ENCODE measurements at regions not wholly inside any gene's neighbourhood (a gene's known extent, or its start where the extent isn't known, plus 50 kb on each side); places are given as distances from the start of the nearest gene placed in this dataset.

DNA sequence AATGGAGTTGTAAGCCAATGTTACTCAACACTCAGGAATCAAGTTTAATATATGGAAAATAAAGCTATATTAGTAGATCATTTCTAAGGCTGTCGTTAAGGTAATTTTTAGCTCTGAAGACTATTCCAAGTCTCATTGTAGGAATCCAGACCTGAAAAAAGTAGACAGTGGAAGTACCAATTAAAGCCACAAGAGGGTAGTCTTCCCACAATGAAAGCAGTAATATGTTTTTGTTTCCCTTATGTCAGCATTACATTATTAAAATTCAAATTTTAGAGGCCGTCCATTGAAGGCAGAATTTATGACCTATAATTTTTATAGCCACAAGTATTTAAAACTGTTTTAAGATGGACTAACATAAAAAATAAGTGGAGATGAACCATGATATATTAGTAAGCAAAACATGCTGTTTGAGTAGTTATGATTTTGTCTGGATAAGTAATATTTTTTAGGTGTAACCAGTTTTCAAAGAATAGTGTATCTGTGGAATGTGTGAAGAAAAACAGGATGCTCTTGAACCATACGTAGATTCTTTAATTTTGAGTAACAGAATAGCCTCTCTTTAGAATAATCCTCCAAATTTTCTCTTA is 372.6 kb upstream of the TECRL start:
- Histone ChIP-seq H3K79me1 (ENCODE audit: low read depth in 1 of 2, low read length in 2 of 2) (no peaks in the 10 kb centered on the region), H3K56ac (ENCODE audit: extremely low read depth, insufficient read depth, low read length) (no peak overlapping the region), H3K4me3 (ENCODE audit: insufficient read depth, low read depth, low read length) (no peak overlapping the region), H3K27ac (ENCODE audit: insufficient read depth, low read length) (no peak overlapping the region), H3K18ac (ENCODE audit: low read depth, low read length) (no peak overlapping the region), H3K27me3 (ENCODE audit: control insufficient read depth, insufficient read depth, low read length) (no peaks in the 10 kb centered on the region), H4K5ac (ENCODE audit: low read depth, low read length) (no peak overlapping the region), H2BK120ac (ENCODE audit: low read depth, low read length) (no peak overlapping the region), H3K4me2 (ENCODE audit: low read depth, low read length) (no peak overlapping the region), H4K8ac (ENCODE audit: low read depth in 2 of 2, low read length in 2 of 2) (no peak overlapping the region), H3K14ac (replicated peaks; ENCODE audit: low read depth, low read length) (no peak overlapping the region), H2BK15ac (ENCODE audit: low read depth, low read length) (no peak overlapping the region), H2BK5ac (ENCODE audit: low read depth, low read length, poor library complexity, severe bottlenecking) (no peak overlapping the region), H2AK9ac (replicated peaks; ENCODE audit: low read depth, low read length, poor library complexity) (no peak overlapping the region), H3K36me3 (ENCODE audit: control insufficient read depth, insufficient read depth, low read length) (no peaks in the 10 kb centered on the region), H3K9ac (ENCODE audit: low read depth, low read length) (no peak overlapping the region), H4K20me1 (ENCODE audit: insufficient read depth, low read length) (no peaks in the 10 kb centered on the region), H2BK20ac (ENCODE audit: low read depth, low read length) (no peak overlapping the region), H3K9me1 (ENCODE audit: insufficient read depth, low read length) (no peaks in the 10 kb centered on the region), H3K23ac (ENCODE audit: low read depth, low read length) (no peak overlapping the region), H4K91ac (ENCODE audit: insufficient read depth, low read depth, low read length) (no peak overlapping the region), H3K4me1 (ENCODE audit: control insufficient read depth, insufficient read depth, low read length) (no peaks in the 10 kb centered on the region), H3K9me3 (ENCODE audit: control insufficient read depth, insufficient read depth, low read length) (no peaks in the 10 kb centered on the region), H2AFZ (replicated peaks; ENCODE audit: low read length, poor library complexity) (no peak overlapping the region), H2AK5ac (ENCODE audit: low read depth, low read length) (no peak overlapping the region), H3K4ac (ENCODE audit: low read depth, low read length) (no peak overlapping the region)
- ATAC-seq (ENCODE audit: low read depth) (peak; percentile 37; the same call in 1 of the 2 replicates), DNase-seq (peak; percentile 10)
- POLR2A ChIA-PET (ENCODE audit: unreplicated experiment): no interaction called here
- no CpG with 5 or more reads among the region's 3 CpGs for WGBS, 2 experiments (ENCODE audit: extremely low coverage in 2 of 2, insufficient read length in 1 of 2)
- TF ChIP-seq CEBPB (IDR thresholded peaks at IDR 0.05; ENCODE audit: low read depth, low read length): no peak
- TF ChIP-seq, protein P1, sequence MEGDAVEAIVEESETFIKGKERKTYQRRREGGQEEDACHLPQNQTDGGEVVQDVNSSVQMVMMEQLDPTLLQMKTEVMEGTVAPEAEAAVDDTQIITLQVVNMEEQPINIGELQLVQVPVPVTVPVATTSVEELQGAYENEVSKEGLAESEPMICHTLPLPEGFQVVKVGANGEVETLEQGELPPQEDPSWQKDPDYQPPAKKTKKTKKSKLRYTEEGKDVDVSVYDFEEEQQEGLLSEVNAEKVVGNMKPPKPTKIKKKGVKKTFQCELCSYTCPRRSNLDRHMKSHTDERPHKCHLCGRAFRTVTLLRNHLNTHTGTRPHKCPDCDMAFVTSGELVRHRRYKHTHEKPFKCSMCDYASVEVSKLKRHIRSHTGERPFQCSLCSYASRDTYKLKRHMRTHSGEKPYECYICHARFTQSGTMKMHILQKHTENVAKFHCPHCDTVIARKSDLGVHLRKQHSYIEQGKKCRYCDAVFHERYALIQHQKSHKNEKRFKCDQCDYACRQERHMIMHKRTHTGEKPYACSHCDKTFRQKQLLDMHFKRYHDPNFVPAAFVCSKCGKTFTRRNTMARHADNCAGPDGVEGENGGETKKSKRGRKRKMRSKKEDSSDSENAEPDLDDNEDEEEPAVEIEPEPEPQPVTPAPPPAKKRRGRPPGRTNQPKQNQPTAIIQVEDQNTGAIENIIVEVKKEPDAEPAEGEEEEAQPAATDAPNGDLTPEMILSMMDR (conservative IDR thresholded peaks at IDR 0.05; ENCODE audit: low read depth, low read length): peak; percentile 48
- TF ChIP-seq SMC3 (IDR thresholded peaks at IDR 0.05; ENCODE audit: low read depth, low read length): peak; percentile 42; the same call in 1 of the 2 replicates
- TF ChIP-seq RFX5 (IDR thresholded peaks at IDR 0.05; ENCODE audit: low read depth, low read length): no peak
- TF ChIP-seq, protein P2, sequence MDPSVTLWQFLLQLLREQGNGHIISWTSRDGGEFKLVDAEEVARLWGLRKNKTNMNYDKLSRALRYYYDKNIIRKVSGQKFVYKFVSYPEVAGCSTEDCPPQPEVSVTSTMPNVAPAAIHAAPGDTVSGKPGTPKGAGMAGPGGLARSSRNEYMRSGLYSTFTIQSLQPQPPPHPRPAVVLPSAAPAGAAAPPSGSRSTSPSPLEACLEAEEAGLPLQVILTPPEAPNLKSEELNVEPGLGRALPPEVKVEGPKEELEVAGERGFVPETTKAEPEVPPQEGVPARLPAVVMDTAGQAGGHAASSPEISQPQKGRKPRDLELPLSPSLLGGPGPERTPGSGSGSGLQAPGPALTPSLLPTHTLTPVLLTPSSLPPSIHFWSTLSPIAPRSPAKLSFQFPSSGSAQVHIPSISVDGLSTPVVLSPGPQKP (IDR thresholded peaks at IDR 0.05; ENCODE audit: borderline replicate concordance, low read depth, low read length): no peak
- TF ChIP-seq NFE2L2 (IDR thresholded peaks at IDR 0.05; ENCODE audit: low read depth, low read length): no peak
- no peak for TF ChIP-seq BHLHE40 (IDR thresholded peaks at IDR 0.05; ENCODE audit: low read depth, low read length)
- no peak for TF ChIP-seq RCOR1 (IDR thresholded peaks at IDR 0.05; ENCODE audit: insufficient replicate concordance, low read length)
- TF ChIP-seq POLR2A (IDR thresholded peaks at IDR 0.05; ENCODE audit: low read depth, low read length): no peak
- no peak for TF ChIP-seq MXI1 (IDR thresholded peaks at IDR 0.05; ENCODE audit: borderline replicate concordance, low read depth, low read length)
- TF ChIP-seq CHD1 (IDR thresholded peaks at IDR 0.05; ENCODE audit: low read depth, low read length): no peak
- peak; percentile 51 for TF ChIP-seq RAD21 (IDR thresholded peaks at IDR 0.05; ENCODE audit: low read length)
- TF ChIP-seq MAFK (IDR thresholded peaks at IDR 0.05; ENCODE audit: low read depth, low read length): peak; percentile 92
- TF ChIP-seq, protein P3, sequence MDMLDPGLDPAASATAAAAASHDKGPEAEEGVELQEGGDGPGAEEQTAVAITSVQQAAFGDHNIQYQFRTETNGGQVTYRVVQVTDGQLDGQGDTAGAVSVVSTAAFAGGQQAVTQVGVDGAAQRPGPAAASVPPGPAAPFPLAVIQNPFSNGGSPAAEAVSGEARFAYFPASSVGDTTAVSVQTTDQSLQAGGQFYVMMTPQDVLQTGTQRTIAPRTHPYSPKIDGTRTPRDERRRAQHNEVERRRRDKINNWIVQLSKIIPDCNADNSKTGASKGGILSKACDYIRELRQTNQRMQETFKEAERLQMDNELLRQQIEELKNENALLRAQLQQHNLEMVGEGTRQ (IDR thresholded peaks at IDR 0.05; ENCODE audit: low read depth, low read length): no peak
- no peak for TF ChIP-seq FOS (IDR thresholded peaks at IDR 0.05; ENCODE audit: low read depth, low read length)
- TF ChIP-seq MAZ (IDR thresholded peaks at IDR 0.05; ENCODE audit: borderline replicate concordance, low read depth, low read length): no peak
- intact Hi-C loops (cut with micrococcal nuclease): no loop called here
- CTCF ChIA-PET: no interaction called here
- dilution Hi-C loops (cut with HindIII; ENCODE audit: low sequenced_read_pairs, unreplicated experiment): no loop called here
- in situ Hi-C loops (cut with MboI; ENCODE audit: low sequenced_read_pairs): no loop called here
- BruUV-seq (replicated peaks): no TSS peak

Data from IMR-90 (cell line).